Gastroesophageal sphincter (tissue), 4 donors: ENCODE measurements at regions not wholly inside any gene's neighbourhood (a gene's known extent, or its start where the extent isn't known, plus 50 kb on each side); places are given as distances from the start of the nearest gene placed in this dataset.

Source experiments
- ATAC-seq: fragments of 150-250 bp; one replicate; pipeline ENCODE4 v1.9.1; 2016; ENCODE audit warnings: mild to moderate bottlenecking, moderate library complexity
- H3K27ac ChIP-seq, 4 donors: fragments of 200-600 bp; sonication (generic) in 3 of 4; 1 replicate in 3 of 4; 2 replicates in 1 of 4; pipeline ENCODE4 v1.5.1; 2016 to 2019
- H3K27me3 ChIP-seq: fragments of 200-600 bp; sonication (generic); one replicate; pipeline ENCODE4 v1.5.1; 2019
- H3K36me3 ChIP-seq, 2 donors: fragments of 200-600 bp; sonication (generic); one replicate each; pipeline ENCODE4 v1.5.1; 2019; ENCODE audit warnings: control low read depth in 1 of 2
- H3K4me1 ChIP-seq, 3 donors: fragments of 200-600 bp; sonication (generic); 1 replicate in 2 of 3; 2 replicates in 1 of 3; pipeline ENCODE4 v1.5.1; 2016 to 2019; ENCODE audit warnings: control low read depth in 2 of 3
- H3K4me3 ChIP-seq, 2 donors: fragments of 200-600 bp; sonication (generic); one replicate each; pipeline ENCODE4 v1.5.1; 2019; ENCODE audit warnings: mild to moderate bottlenecking in 1 of 2, moderate library complexity in 1 of 2
- H3K9me3 ChIP-seq, 3 donors: fragments of 200-600 bp; sonication (generic); one replicate each; pipeline ENCODE4 v1.5.1; 2017 to 2019; ENCODE audit warnings: control low read depth in 2 of 3
- EP300 ChIP-seq: sonication (generic); formaldehyde crosslinking; IDR thresholded peaks from one replicate; pipeline ENCODE4 v1.6.1; 2017; ENCODE audit warnings: antibody characterized with exemption, mild to moderate bottlenecking
- POLR2A ChIP-seq, 2 donors: fragments of 450-650 bp; IDR thresholded peaks; one replicate each; pipeline ENCODE4 v1.6.1; 2017; ENCODE audit warnings: antibody characterized with exemption in 2 of 2, mild to moderate bottlenecking in 2 of 2, moderate library complexity in 1 of 2
- POLR2AphosphoS5 ChIP-seq: sonication (generic); formaldehyde crosslinking; IDR thresholded peaks from one replicate; pipeline ENCODE4 v1.6.1; 2017; ENCODE audit warnings: antibody characterized with exemption
- WGBS, 2 donors: methylation state at CpG; one replicate each; pipeline ENCODE4 v1.1.5; 2018; ENCODE audit warnings: low coverage in 1 of 2; 5-methylcytosine and 5-hydroxymethylcytosine counted together
- TF ChIP-seq, protein P1 (sequence below), 4 experiments: fragments of 200-600 bp in 2 of 4; fragments of 450-650 bp in 2 of 4; sonication (generic) in 1 of 4; IDR thresholded peaks; one replicate each; pipeline ENCODE4 v1.5.1; 2017 to 2019; ENCODE audit warnings: antibody characterized with exemption in 4 of 4, mild to moderate bottlenecking in 2 of 4, moderate library complexity in 2 of 4

DNA sequence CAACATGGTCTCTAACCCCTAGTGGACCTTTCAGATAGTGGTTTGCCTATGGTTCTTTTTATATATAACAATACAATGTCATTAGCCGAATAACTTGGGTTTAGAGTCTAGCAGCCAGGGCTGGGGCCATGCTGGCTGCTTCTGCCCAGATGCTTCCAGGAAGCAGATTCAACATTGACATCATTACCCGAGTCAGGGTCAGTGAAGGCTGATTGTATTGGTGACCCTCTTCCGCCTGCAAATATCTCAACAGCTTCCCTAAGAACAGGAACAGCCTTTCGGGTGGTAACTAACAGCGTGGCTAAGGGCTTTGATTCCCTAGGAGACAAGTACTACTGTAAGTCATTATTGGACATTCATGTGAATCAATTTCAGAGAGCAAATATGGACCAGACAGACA, 476.4 kb downstream of the UQCRFS1 start:
- Histone ChIP-seq H3K36me3 (no peaks in the 10 kb centered on the region), H3K27ac (no peak overlapping the region), H3K4me3 (no peak overlapping the region), H3K4me1 (peaks cover 0 to 11% (median 0%) of the 10 kb centered on the region in 3 donors), H3K9me3 (no peaks in the 10 kb centered on the region), H3K27me3 (no peaks in the 10 kb centered on the region)
- no peak for ATAC-seq
- WGBS, 2 donors, result 80% methylated on average over 5 of the region's 5 CpGs; no CpG with 5 or more reads in 1 of the 2 donors
- TF ChIP-seq POLR2AphosphoS5 (no peak), POLR2A (IDR thresholded peaks at IDR 0.05) (no peak), EP300 (no peak)
- TF ChIP-seq, protein P1, sequence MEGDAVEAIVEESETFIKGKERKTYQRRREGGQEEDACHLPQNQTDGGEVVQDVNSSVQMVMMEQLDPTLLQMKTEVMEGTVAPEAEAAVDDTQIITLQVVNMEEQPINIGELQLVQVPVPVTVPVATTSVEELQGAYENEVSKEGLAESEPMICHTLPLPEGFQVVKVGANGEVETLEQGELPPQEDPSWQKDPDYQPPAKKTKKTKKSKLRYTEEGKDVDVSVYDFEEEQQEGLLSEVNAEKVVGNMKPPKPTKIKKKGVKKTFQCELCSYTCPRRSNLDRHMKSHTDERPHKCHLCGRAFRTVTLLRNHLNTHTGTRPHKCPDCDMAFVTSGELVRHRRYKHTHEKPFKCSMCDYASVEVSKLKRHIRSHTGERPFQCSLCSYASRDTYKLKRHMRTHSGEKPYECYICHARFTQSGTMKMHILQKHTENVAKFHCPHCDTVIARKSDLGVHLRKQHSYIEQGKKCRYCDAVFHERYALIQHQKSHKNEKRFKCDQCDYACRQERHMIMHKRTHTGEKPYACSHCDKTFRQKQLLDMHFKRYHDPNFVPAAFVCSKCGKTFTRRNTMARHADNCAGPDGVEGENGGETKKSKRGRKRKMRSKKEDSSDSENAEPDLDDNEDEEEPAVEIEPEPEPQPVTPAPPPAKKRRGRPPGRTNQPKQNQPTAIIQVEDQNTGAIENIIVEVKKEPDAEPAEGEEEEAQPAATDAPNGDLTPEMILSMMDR (IDR thresholded peaks at IDR 0.05), result no peak

DNA sequence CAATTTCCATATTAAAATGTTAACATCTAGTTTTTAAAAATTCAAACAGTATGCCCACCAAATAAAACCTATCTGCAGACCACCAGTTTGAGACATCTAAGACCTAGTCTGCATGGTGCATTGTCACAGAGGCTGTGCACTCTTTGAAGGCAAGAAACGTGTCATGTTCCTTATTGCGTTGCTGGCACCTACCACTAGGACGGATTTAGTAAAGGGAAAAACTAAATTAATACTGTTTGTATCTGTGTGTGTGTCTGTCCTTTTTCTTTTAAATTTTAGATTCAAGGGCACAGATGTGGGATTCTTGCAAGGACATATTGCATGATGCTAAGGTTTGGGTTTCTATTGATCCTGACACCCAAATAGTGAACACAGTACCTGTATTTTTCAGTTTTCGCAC, 481.4 kb downstream of the UQCRFS1 start:
- Histone ChIP-seq H3K36me3 (no peaks in the 10 kb centered on the region), H3K4me3 (no peak overlapping the region), H3K27ac (no peak overlapping the region), H3K27me3 (peaks cover 44% of the 10 kb centered on the region), H3K9me3 (no peaks in the 10 kb centered on the region), H3K4me1 (peaks cover 0 to 11% (median 0%) of the 10 kb centered on the region in 3 donors)
- WGBS, 2 donors, result 57 to 63% methylated on average over 4 of the region's 4 CpGs
- TF ChIP-seq, protein P1 (IDR thresholded peaks at IDR 0.05), result no peak
- TF ChIP-seq POLR2AphosphoS5 (no peak), EP300 (no peak), POLR2A (IDR thresholded peaks at IDR 0.05) (no peak)
- ATAC-seq, result no peak

DNA sequence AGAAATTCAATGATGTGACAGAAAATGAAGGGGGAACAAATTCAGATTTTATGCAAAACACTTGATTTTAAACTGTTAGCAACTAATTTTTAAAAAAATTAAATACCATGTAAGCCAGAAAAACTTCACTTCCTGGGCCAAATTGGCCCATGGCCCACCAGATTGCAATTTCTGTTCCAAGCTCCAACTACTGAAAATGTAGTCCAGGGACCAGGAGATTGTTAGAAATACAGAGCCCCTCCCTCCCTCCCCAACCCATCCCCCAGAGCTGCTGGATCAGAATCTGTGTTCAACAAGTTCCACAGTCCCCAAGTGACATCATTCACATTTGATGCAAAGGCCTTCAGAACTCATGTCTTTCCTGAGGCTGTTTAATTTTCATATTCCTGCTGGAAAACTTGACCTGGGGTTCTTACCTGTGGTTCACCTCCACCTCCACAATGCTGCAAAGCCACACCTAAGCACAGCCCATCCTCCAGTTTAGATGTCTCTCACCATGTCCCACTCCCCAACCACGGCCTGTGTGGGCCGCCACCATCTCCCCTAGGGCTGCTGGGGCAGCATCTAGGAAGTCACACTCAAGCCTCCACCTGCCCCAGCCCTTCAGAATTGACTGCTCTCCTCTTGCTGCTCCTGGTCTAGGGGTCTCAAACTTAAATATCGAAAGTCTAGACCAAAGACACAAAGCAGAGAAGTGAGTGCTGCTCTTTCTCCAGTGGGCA, 482.0 kb downstream of the UQCRFS1 start:
- WGBS, 2 donors, result 0% methylated on average over 1 of the region's 3 CpGs; no CpG with 5 or more reads in 1 of the 2 donors
- no peak overlapping the region for H3K4me3 ChIP-seq
- H3K36me3 ChIP-seq, result no peaks in the 10 kb centered on the region
- H3K27me3 ChIP-seq, result peaks cover 50% of the 10 kb centered on the region
- no peak for ATAC-seq
- TF ChIP-seq, protein P1 (IDR thresholded peaks at IDR 0.05), result no peak
- TF ChIP-seq POLR2A (IDR thresholded peaks at IDR 0.05) (no peak), POLR2AphosphoS5 (no peak), EP300 (no peak)
- peaks cover 0 to 11% (median 0%) of the 10 kb centered on the region in 3 donors for H3K4me1 ChIP-seq
- no peak overlapping the region for H3K27ac ChIP-seq
- H3K9me3 ChIP-seq, result no peaks in the 10 kb centered on the region

DNA sequence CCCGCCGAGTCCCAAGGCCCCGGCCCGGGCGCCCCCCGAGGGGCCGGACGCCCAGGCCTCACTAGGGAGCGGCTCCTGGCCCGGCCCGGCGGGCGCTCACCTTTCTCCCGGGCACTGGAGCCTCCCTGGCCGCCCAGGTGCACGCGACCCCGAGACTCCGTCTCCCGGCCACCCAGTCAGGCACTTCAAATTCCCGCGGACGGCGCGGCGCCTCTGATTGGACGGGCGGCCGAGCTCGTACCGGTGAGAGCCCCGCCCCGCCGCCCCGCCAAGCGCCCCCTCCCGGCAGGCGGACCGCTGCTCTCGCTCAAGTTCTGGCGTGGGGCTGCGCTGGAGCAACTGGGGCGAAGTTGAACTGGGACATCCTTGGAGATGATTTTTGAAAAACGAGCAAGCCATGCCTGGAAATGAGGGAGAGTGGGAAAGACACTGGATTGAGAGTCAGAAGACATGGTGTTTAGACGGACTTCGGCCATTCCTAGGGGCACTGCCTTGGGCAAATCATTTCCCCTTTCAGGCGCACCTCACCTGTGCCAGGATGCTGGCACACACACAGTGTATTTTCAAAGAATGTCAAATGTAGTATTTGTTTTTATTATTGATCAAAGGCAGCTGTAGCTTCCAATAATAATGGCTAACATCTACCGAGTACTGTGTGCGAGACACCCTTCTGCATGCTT, 485.3 kb downstream of the UQCRFS1 start:
- 79 to 86% methylated on average over 5 of the region's 49 CpGs for WGBS, 2 donors
- Histone ChIP-seq H3K4me1 (peaks cover 0 to 11% (median 0%) of the 10 kb centered on the region in 3 donors), H3K9me3 (no peaks in the 10 kb centered on the region), H3K27ac (no peak overlapping the region), H3K27me3 (peaks cover 58% of the 10 kb centered on the region), H3K36me3 (no peaks in the 10 kb centered on the region), H3K4me3 (peak overlapping the region in 1 of 2 donors; percentile 33)
- TF ChIP-seq, protein P1 (IDR thresholded peaks at IDR 0.05), result peak in 1 of 4 experiments; percentile 10
- no peak for TF ChIP-seq POLR2A (IDR thresholded peaks at IDR 0.05)
- no peak for ATAC-seq
